ENCODE measurements at regions not wholly inside any gene's neighbourhood (a gene's known extent, or its start where the extent isn't known, plus 50 kb on each side); places are given as distances from the start of the nearest gene placed in this dataset.

GRCh38 chr15:39438799-39439592 lies 141.9 kb upstream of the THBS1 start:
- no peak for DNase-seq (ENCODE audit: low read depth in 2 of 2)

DNA sequence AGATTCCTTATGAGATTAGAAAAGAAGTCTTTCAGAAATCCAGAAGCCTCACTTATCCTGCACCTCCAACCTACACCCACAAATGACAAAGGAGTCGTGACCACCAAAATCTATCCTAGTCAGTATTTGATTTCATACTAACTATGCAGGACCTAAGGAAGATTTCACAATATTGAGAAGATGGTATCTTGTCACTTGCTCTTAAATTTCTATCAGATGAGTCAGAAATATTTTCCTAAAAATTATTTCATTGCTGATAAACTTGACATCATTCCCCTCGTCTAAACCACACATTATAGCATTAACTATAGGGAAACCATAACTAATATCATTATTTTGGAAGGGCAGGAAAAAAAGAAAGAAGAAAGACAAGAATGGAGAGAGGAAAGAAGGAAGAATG lies 138.0 kb upstream of the THBS1 start:
- no peak for DNase-seq (ENCODE audit: low read depth in 2 of 2)

- no peak for DNase-seq (ENCODE audit: low read depth in 2 of 2)
Measured at GRCh38 chr15:39443659-39444219, 137.1 kb upstream of the THBS1 start.

DNA sequence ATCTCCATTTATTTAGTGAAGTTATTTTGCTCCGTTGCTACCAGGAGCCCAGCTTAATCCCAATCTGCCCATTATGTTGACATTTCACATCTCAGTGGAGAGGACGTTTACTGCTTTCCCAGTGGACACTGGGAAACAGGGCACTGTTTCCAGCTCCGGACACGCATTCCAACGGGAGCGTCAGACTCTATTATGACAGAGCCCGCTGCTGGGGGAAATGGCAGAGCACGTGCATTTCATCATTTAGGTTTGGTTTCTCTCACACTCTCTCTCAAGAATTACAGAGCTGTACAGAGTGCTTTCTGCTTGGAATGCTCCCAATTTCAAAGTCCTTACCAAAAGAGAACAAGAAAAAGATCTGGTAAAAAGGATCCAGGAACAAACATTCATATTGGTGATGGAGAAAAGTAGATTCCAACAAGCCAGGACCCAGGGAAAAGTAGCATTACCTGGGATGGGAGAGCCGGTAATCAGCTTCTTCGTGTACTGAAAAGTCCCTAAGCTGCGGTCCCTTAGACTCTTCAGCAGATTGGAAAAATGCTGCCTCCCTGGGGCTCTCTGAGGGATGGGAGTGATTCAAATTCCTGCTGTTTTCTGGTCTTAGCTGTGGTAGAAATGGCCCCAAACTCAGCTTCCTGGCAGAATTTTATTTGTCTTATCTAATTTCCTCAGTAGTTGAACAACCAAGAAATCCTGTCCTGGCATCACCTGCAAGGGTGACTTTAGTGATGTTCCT lies 136.0 kb upstream of the THBS1 start:
- DNase-seq (ENCODE audit: low read depth in 2 of 2) = no peak

DNA sequence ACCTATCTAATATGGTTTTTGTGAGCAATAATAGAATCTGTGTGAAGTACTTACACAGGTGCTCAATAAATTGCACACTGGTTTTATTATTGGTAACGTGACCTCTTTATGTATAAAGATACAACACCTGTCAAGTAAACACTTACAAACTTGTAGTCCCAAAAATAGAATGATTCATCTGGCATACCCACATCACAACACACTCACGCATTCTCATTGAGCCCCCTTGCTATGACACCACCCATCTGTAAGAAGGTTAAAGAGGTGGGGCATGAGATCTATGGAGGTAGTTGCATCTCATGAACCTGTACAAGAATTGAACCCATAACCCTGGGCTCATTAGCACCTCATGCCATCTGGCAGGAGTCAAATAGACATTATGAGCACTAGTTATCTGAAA lies 134.9 kb upstream of the THBS1 start:
- no peak for DNase-seq (ENCODE audit: low read depth in 2 of 2)

DNA sequence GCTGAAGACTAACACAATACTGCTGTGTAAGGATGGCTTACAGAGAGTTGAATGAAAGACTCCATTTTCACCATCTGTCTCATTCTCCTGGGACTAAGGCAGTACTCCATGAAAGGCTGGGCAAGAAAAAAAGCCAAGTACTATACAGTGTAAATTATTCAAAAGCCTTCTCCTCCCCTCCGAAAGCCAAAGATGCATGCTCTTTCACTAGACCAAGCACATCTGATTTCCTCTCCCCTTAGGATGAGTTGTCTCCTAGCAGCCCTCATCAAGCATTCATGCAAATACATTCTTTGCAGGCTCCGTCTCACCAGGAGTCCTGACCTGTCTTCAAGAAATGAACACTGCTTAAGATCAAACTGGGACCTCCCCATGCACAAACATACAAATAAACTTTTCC lies 133.5 kb upstream of the THBS1 start:
- no peak for DNase-seq (ENCODE audit: low read depth in 2 of 2)

DNA sequence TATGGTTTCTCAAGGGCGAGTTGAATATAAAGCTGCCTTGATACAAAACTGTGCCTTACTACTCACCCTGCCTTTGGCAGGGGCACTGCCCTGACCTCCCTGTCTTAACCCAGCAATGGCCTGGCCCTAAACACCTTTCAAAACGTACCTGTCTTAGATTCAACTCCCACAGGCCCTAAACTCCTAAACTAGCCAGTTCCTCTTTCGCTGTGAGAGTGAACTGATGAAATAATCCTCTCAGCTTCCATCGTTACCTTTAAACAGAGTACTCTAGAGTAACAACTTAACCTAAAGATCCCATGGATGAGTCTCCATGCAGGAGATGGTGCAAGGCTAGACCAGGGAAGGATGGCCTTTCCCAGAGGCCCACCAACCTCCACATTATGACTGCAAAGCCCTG lies 133.0 kb upstream of the THBS1 start:
- DNase-seq (ENCODE audit: low read depth in 2 of 2) = no peak

DNA sequence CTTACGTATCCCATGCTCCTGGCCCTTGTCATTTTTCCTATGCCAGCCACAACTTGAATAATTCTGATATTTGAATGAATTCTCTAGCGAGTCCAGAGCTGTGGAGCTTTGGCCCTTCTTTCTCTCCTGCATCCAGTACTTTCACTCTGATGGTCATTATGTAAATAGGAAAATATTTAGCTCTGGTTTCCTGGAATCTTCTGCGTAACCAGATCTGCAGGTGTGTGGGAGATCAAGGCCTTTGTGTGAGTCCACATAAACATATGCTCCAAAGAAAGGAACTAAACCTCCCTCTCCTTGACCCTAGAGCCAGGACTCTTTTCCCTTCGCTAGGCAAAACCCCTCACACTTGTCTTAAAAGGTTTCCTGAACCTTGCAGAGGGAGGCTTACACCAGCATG lies 132.5 kb upstream of the THBS1 start:
- no peak for DNase-seq (ENCODE audit: low read depth in 2 of 2)

DNA sequence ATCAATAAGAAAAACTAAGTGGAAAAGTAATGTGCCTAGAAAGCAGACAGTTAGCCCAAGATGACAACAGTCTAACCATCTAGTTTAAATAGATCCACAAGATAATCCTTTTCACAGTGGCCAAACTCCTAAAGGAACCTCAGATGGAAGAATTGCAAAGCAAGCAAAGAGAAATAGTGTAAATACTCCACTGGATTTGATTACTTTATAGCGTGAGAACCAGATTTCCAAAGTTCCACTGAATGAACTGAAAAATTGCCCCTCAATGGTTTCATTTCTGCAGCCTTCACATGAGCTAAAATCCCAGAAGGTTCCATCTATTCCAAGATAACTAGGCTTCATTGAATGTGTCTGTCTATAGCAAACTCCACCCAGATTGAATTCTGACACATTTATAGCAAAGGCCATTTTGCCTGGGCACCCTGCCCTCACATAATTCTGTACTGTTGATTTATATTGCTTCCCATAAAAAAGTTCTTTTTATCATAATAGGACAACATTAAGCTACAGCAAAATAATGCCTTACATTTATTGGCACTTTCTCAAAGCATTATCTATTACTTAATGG lies 129.7 kb upstream of the THBS1 start:
- no peak for DNase-seq (ENCODE audit: low read depth in 2 of 2)

- DNase-seq (ENCODE audit: low read depth in 2 of 2) = no peak
Measured at GRCh38 chr15:39451871-39452270, 129.0 kb upstream of the THBS1 start.

DNA sequence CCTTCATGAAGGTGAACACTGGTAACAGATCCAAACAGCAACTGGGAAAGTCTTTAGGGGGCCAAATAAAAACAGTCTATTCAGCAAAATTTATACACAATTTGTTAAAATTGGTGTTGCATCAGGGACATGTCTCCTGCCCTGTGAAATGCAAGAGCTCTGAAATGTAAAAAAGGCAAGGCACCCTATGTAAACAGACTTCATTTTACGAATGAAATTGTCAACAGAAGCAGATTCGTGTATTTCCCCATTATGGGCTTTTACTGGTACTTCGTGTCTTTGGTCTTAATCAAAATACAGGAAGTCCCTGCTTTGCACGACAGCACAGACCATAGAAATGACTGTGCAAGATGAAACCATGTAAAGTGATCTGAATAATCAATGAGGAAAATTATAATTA lies 127.3 kb upstream of the THBS1 start:
- DNase-seq (ENCODE audit: low read depth in 2 of 2) = no peak

GRCh38 chr15:39454189-39454986 lies 126.5 kb upstream of the THBS1 start:
- DNase-seq (ENCODE audit: low read depth in 2 of 2) = no peak

DNA sequence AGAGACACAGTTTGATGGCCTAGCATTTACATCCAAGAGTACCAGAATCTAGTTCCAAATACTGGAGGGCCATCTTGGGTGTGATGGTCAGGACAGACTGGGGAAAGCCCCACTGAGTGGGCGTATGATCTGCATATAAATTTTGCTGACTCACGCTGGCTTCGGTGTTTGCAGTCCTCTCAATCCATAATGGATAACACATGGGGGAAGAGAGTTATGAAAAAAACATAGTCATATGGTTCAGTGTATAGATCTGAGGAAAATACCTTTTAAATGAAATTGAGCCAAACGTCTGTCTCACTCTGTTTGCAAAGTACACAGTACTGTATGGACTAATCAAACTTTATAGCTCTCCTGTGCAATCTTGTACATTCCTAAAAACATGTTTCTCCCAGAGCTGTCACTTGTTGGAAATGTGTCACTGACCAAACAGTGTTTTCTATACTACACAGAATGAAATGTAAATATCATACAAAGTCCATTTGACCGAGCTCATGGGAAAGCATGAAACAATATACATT lies 125.3 kb upstream of the THBS1 start:
- no peak for DNase-seq (ENCODE audit: low read depth in 2 of 2)

DNA sequence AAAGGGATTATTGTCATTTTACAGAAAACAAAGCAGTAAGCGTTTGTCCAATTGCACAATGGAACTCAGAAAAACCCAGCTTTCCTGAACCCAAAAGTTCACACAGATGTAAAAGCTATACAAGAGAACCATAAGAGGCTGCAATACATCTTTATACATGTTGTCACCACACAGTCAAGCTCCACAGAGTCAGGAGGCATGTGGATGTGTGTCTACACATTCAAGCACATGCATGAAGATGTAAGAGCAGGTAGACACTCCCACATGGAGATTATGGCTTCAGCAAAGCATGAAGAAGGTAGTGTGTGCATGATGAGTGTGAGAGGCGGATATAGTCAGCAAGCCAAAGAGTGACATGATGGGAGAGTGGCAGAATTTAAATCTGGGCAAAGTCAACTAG lies 124.7 kb upstream of the THBS1 start:
- DNase-seq (ENCODE audit: low read depth in 2 of 2) = no peak

DNA sequence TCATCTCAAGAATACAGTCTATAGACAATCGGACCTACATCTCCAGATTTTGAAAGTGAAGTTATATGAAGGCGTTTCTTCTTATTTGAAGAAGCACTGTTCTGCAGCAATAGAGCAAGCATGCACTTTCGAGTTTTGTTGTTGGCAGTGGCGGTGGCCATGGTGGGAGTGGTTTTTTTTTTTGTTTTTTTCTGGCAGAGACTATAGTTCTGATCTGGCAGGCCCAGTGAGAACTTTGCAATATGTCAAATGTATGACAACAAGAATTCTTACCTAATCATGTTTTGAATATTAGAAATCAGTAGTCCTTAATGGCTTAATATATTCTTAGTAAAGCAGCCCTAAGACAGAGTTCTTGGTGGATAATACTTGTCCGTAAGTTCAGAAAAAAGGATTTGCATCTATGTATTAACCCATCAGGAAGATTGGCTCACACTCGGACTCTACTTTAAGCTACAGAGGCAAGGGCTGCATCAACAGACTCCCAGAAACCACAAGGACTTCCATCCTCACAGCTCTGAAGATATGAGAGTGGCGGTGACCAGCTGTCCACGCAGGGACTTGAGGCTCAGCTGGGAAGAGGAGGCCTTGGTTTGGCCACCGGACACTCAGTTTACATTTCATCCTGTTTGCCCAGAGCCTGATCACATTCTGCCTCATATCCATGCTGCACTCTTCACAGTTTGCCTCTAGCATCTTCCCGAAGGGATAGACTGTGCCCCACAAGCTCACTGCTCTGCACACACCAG lies 124.1 kb upstream of the THBS1 start:
- DNase-seq (ENCODE audit: low read depth in 2 of 2) = no peak

- DNase-seq (ENCODE audit: low read depth in 2 of 2) = no peak
Measured at GRCh38 chr15:39458131-39458530, 122.7 kb upstream of the THBS1 start.

DNA sequence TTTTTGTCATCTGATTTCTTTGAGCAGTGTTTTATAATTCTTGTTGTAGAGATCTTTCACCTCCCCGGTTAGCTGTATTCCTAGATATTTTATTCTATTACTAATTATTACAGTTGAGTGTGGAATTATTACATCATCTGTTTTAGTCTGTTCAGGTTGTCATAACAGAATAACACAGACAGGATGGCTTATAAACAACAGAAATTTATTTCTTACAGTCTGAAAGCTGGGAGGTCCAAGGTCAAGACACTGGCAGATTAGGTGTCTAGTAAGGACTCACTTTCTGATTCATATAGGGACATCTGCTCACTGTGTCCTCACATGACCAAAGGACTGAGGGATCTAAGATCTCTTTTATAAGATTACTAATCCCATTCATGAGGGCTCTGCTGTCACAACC lies 121.3 kb upstream of the THBS1 start:
- peak in 1 of 2 donors; percentile 35 for DNase-seq (ENCODE audit: low read depth in 2 of 2)

DNA sequence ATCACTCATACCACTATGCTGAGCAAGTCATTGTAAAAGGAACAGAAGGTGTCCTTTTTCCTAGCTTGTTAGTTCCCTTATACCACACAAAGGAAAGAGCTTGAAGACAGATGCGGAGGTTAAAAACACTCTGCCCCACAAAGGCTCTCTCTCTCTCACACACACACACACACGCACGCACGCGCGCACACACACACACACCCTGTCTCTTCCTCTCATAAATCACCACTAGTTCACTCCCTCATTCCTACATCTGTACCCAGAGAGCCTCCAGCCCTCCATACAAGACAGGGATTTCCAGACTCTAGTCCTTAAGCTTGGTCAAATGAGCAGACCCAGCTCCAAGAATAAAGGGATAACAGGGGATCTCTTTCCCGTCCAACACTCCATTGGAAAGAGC lies 120.1 kb upstream of the THBS1 start:
- no peak for DNase-seq (ENCODE audit: low read depth in 2 of 2)

GRCh38 chr15:39461536-39462130 lies 119.2 kb upstream of the THBS1 start:
- DNase-seq (ENCODE audit: low read depth in 2 of 2) = peak in 1 of 2 donors; percentile 35

DNA sequence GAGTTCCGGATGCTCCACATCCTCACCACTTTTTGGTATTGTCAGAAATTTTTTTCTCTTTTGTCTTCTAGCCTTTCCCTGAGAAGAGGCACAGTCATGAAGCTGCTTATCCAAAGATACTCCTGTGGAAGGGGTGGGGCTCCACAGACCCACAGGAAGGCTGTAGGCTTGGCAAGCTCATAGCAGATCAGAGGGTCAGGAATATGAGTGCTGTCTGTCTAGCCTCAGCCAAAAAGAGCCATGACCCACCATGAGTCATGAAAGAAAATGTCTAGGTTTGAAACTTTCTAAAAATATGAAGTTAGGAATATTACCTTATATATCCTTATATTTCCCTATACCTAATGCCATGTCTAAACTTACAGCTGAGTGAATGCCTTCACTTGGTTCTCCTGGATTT lies 118.2 kb upstream of the THBS1 start:
- peak; percentile 47 to 84 for DNase-seq (ENCODE audit: low read depth in 2 of 2)

Data from dermis microvascular lymphatic vessel endothelial cell (primary cell).